HEK293T (cell line): ENCODE measurements at regions not wholly inside any gene's neighbourhood (a gene's known extent, or its start where the extent isn't known, plus 50 kb on each side); places are given as distances from the start of the nearest gene placed in this dataset.

ENCODE experiments used
- ELF4 ChIP-seq: fragments of 450-650 bp; IDR thresholded peaks from 2 replicates; pipeline ENCODE4 v1.6.1; 2017; ENCODE audit warnings: antibody characterized with exemption
- FOXA1 ChIP-seq: fragments of 450-650 bp; IDR thresholded peaks from 2 replicates; pipeline ENCODE4 v1.6.1; 2016; ENCODE audit warnings: mild to moderate bottlenecking
- FOXK2 ChIP-seq: fragments of 450-650 bp; IDR thresholded peaks from 2 replicates; pipeline ENCODE4 v1.6.1; 2016; ENCODE audit warnings: mild to moderate bottlenecking
- FOXM1 ChIP-seq: fragments of 450-650 bp; IDR thresholded peaks from 2 replicates; pipeline ENCODE4 v1.6.1; 2017; ENCODE audit warnings: mild to moderate bottlenecking, borderline replicate concordance
- HDGF ChIP-seq: fragments of 450-650 bp; IDR thresholded peaks from 2 replicates; pipeline ENCODE4 v1.6.1; 2017; ENCODE audit warnings: antibody characterized with exemption, borderline replicate concordance
- LEF1 ChIP-seq: fragments of 450-650 bp; IDR thresholded peaks from 2 replicates; pipeline ENCODE4 v1.6.1; 2017; ENCODE audit warnings: mild to moderate bottlenecking, borderline replicate concordance
- NFRKB ChIP-seq: fragments of 450-650 bp; IDR thresholded peaks from 2 replicates; pipeline ENCODE4 v1.6.1; 2016; ENCODE audit warnings: mild to moderate bottlenecking, moderate library complexity
- PKNOX1 ChIP-seq: fragments of 450-650 bp; IDR thresholded peaks from 2 replicates; pipeline ENCODE4 v1.6.1; 2016
- SP1 ChIP-seq: fragments of 450-650 bp; IDR thresholded peaks from 2 replicates; pipeline ENCODE4 v1.6.1; 2017
- SUZ12 ChIP-seq: fragments of 450-650 bp; IDR thresholded peaks from 2 replicates; pipeline ENCODE4 v1.6.1; 2016; ENCODE audit warnings: mild to moderate bottlenecking

- no peak for TF ChIP-seq HDGF
- TF ChIP-seq NFRKB: no peak
- no peak for TF ChIP-seq FOXK2
- no peak for TF ChIP-seq ELF4
- TF ChIP-seq FOXA1: no peak
- no peak for TF ChIP-seq SUZ12
- TF ChIP-seq FOXM1: no peak
- no peak for TF ChIP-seq PKNOX1
- TF ChIP-seq SP1: no peak
- TF ChIP-seq LEF1: no peak
Measured at GRCh38 chr2:70030724-70031420, 56.4 kb upstream of the PCBP1 start.
